GM10266 (cell line): ENCODE measurements at regions not wholly inside any gene's neighbourhood (a gene's known extent, or its start where the extent isn't known, plus 50 kb on each side); places are given as distances from the start of the nearest gene placed in this dataset.
"Not testable (repeated sequence)": the region's sequence is repeated elsewhere in the genome, so short reads cannot be mapped to it uniquely, and the experiment has no call there.

ENCODE experiments used
- DNase-seq: peaks from one replicate; pipeline ENCODE4 v3.0.0; 2012; ENCODE audit errors: extremely low spot score
- TF ChIP-seq, protein P1 (sequence below): IDR thresholded peaks from 2 replicates; pipeline ENCODE4 v1.5.1; 2012; ENCODE audit warnings: mild to moderate bottlenecking, low read depth; ENCODE audit not compliant: control insufficient read depth, insufficient read depth; ENCODE audit errors: missing control alignments

DNA sequence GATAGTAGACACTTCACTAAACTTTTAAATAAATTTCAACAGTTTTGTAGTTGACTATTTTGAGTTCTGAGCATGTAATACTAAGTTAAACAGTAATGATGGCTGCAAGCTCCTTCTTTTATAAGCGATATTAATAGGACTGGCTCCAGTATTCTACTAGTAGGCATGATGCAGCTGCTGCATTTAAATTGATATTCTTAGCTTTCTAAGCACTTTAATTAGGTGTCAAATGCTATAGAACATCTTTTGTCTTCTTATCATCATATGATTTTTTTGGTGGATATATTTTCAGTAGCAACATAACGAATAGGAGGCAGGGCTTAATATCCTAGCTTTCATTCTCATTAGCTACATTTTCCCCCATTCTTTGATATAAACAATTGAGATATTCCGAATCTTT is 141.1 kb downstream of the FBXO4 start:
- no peak for DNase-seq
- TF ChIP-seq, protein P1, sequence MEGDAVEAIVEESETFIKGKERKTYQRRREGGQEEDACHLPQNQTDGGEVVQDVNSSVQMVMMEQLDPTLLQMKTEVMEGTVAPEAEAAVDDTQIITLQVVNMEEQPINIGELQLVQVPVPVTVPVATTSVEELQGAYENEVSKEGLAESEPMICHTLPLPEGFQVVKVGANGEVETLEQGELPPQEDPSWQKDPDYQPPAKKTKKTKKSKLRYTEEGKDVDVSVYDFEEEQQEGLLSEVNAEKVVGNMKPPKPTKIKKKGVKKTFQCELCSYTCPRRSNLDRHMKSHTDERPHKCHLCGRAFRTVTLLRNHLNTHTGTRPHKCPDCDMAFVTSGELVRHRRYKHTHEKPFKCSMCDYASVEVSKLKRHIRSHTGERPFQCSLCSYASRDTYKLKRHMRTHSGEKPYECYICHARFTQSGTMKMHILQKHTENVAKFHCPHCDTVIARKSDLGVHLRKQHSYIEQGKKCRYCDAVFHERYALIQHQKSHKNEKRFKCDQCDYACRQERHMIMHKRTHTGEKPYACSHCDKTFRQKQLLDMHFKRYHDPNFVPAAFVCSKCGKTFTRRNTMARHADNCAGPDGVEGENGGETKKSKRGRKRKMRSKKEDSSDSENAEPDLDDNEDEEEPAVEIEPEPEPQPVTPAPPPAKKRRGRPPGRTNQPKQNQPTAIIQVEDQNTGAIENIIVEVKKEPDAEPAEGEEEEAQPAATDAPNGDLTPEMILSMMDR: no peak

DNA sequence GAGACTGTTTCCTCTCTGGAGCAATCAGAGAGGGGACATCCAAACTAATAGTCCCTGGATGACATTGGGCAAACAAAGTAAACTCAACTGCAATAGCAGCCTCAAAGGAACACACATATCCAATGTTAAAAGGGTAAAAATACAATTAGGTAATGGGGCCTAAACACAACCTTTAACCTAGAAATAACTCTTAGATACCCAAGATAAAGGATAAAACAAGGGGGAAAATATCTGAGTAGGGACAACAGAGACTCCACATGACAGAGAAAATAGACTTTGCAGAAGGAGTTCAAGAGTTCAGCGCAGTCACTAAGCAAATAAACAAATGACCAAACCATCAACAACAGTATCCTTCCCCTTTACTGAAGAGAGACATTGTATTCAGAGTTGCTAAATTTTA is 149.3 kb downstream of the FBXO4 start:
- DNase-seq: no peak

DNA sequence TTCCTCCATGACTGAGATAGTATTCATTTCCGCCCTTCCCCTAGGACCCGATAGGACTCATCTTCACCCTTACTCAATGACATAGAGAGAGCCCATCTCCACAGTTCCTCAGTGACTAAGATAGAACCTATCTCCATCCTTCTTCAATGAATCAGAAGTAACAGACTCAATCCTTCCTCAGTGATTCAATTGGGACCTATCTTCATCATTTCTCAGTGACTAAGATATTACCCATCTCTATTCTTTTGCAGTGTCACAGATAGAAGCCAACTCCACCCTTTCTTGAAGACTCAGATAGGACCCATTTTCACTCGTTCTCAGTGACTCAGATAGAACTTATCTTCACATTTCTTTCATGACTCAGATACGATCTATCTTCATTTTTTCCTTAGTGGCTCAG is 164.6 kb downstream of the FBXO4 start:
- TF ChIP-seq, protein P1: no peak
- DNase-seq: no peak

More for the DNA sequence above, 149.3 kb downstream of the FBXO4 start:
- TF ChIP-seq, protein P1: no peak

DNA sequence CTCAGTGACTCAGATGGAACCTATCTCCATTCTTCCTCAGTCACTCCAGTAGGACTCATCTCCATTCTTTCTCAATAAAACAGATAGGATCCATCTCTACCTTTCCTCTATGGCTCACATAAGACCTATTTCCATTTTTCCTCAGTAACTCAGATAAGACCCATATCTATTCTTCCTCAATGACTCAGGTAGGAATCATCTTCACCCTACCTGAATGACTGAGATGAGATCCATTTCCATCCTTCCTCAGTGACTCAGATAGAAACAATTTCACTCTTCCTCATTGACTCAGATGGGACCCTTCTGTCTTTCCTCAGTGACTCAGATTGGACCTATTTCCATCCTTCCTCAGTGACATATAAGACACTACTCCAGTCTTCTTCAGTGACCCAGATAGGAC is 165.1 kb downstream of the FBXO4 start:
- TF ChIP-seq, protein P1: no peak
- no peak for DNase-seq

DNA sequence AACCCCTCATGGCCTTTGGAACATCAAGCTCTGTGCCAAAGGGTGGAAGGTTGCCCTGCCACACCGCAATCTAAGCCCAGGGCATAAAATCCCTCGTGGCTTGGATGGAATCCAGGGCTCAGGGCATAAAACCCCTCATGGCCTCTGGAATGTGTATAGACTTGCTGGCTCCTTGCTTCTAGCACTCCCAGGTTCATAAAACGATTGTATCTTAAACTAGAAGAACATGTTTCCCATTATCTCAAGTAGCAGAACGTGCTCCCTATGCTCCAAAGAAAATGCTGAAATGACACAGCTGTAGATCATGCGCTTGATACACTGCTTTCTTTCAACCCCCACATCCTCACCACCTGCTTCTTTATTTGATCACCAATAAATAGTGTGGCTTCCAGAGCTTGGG is 174.8 kb downstream of the FBXO4 start:
- DNase-seq: not testable (repeated sequence)

DNA sequence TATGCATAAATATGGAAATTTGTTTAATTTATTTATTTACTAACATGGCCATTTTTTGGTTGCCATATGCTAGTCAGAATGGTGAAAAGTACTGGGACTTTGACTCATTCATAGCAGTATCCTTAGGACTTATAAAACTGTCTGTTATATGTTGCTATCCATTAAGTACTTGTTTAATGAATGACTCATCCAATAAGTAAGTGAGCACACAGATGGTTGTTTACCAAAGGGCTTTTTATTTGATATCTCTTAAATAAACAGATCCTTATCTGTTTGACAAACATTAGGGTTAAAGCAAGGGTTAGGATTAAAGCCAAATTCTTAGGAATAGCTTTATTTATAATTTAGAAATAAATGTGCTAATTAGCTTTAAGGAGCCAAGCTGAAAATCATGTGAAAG is 183.4 kb downstream of the FBXO4 start:
- DNase-seq: no peak
- TF ChIP-seq, protein P1: no peak

DNA sequence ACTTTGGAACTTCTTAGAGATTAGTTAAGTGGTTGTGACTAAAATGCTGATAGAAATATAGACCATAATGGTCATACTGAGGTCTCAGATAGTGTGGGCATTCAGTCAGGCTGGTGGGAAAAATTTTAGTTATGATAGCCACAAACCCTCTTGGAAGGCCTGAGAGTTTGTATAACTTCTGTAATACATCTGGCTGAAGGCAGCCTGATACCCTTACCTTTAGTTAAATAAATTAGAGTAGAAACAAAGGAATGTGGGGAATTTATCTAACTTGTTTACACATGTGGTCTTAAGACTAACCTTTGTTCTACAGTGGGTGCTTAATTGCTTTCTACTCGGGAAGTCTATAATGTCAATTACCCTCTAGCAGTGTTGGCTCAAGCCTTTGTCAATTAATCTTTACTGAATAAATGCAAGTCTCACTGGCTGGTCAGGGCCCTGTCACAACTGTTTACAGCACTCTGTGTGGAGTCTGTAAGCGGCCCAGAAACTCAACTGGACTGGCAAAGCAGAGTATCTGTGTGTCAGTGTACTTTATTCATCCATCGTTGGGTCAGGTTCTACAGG is 184.0 kb downstream of the FBXO4 start:
- no peak for DNase-seq

DNA sequence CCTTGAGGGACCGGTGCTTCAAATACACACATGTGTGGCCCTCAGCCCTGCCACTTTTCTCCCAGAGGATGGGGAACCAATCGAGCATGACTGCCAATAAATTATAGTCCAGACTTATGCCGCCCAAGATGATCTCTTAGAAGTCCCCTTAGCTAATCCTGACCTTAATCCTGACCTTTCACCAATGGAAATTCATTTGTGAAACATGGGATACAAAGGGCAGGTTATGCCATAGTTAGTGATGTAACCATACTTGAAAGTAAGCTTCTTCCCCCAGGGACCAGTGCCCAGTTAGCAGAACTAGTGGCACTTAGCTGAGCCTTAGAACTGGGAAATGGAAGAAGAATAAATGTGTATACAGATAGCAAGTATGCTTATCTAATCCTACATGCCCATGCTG is 190.6 kb downstream of the FBXO4 start:
- not testable (repeated sequence) for DNase-seq

More for the DNA sequence above, 184.0 kb downstream of the FBXO4 start:
- TF ChIP-seq, protein P1: no peak

DNA sequence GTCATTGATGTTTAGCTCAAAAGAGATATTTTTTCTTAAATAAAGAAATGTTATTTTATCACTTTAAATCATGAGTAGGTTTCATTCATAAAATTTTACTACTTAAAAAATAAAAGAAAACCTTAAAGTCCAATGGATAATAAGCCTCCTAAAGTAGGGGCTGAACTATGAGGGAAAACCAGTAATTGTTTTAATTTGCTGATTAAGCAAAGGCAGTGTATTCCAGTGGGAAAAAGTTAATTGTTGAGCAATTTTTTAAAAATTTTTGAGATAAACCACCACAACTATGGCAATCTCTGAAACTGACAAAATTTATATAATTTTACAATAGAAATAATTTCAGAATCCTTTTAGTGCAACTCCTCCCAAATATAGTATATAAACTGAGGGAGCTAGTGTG is 195.0 kb downstream of the FBXO4 start:
- DNase-seq: no peak
- TF ChIP-seq, protein P1: no peak
